K562 (cell line): ENCODE measurements at regions not wholly inside any gene's neighbourhood (a gene's known extent, or its start where the extent isn't known, plus 50 kb on each side); places are given as distances from the start of the nearest gene placed in this dataset.

ENCODE experiments used
- ATAC-seq: fragments of 200-7000 bp; cut with Tn5 transposase; 3 replicates; pipeline ENCODE4 v1.9.1; 2020; ENCODE audit warnings: moderate library complexity
- BruUV-seq: library from RNA; stranded (reverse); fragments of 400-500 nt; replicated peaks from 2 replicates; lab custom pipeline; 2021; lab: Mats Ljungman, UMichigan
- CTCF ChIA-PET: fragments of 300-600 bp; formaldehyde crosslinking; extraction: SDS; loops from one replicate; lab custom pipeline; 2021; ENCODE audit warnings: low intra/inter-chr PET ratio; lab: Yijun Ruan, JAX
- POLR2A ChIA-PET: fragments of 300-600, 350-650 bp; sonication (Branson Sonifier 250); formaldehyde crosslinking; extraction: SDS; loops from one replicate; lab custom pipeline; 2021; ENCODE audit warnings: antibody characterized with exemption, inconsistent platforms; lab: Yijun Ruan, JAX
- DNase-seq, 4 experiments: peaks; one replicate each; pipeline versions ENCODE4 v3.0.0 to v3.0.0-alpha.2; 2011 to 2018; ENCODE audit warnings: low spot score in 3 of 4, mixed read lengths in 3 of 4; ENCODE audit errors: extremely low read depth in 1 of 4
- FAIRE-seq: peaks from 2 replicates; lab custom pipeline; 2011; peaks lifted over from hg19 to GRCh38; lab: Jason Lieb, UNC
- H2AFZ ChIP-seq: 2 replicates; pipeline ENCODE4 v1.6.0; 2011; ENCODE audit warnings: low read depth, low read length, control low read depth, inconsistent platforms
- H3K27ac ChIP-seq: fragments of 200-600 bp; 3 replicates; pipeline ENCODE4 v1.8.0; 2011; ENCODE audit warnings: low read depth, mild to moderate bottlenecking, control low read depth, inconsistent platforms, low read length, moderate library complexity, mixed read lengths; ENCODE audit errors: extremely low read depth
- H3K27me3 ChIP-seq, 2 experiments: fragments of 300-600 bp in 1 of 2; 2 replicates in 1 of 2; 3 replicates in 1 of 2; pipeline versions ENCODE4 v1.6.0 to v1.8.0; 2011; ENCODE audit warnings: inconsistent platforms in 2 of 2, low read length in 2 of 2, mild to moderate bottlenecking in 1 of 2, mixed read lengths in 1 of 2, moderate library complexity in 1 of 2; ENCODE audit not compliant: control insufficient read depth in 2 of 2, insufficient read depth in 2 of 2
- H3K36me3 ChIP-seq: fragments of 300-600 bp; 3 replicates; pipeline ENCODE4 v1.8.0; 2011; ENCODE audit warnings: mild to moderate bottlenecking, low read length, inconsistent platforms; ENCODE audit not compliant: control insufficient read depth, insufficient read depth
- H3K4me1 ChIP-seq, 2 experiments: fragments of 200-600 bp in 1 of 2; replicated peaks in 1 of 2; 2 replicates in 1 of 2; 3 replicates in 1 of 2; pipeline versions ENCODE4 v1.5.1 to v1.8.0; 2011; ENCODE audit warnings: inconsistent platforms in 2 of 2, low read length in 2 of 2, mild to moderate bottlenecking in 1 of 2, mixed read lengths in 1 of 2, moderate library complexity in 1 of 2; ENCODE audit not compliant: control insufficient read depth in 2 of 2, insufficient read depth in 2 of 2
- H3K4me2 ChIP-seq: 2 replicates; pipeline ENCODE4 v1.6.1; 2011; ENCODE audit warnings: low read length, control low read depth, inconsistent platforms, mixed read lengths; ENCODE audit not compliant: insufficient read depth
- H3K4me3 ChIP-seq: fragments of 200-600 bp; sonication (generic), shearing (Covaris generic); 2 replicates; pipeline ENCODE4 v1.5.1; 2016; ENCODE audit warnings: control low read depth, inconsistent platforms
- H3K79me2 ChIP-seq: fragments of 200-600 bp; 3 replicates; pipeline ENCODE4 v1.8.0; 2011; ENCODE audit warnings: low read length, inconsistent platforms; ENCODE audit not compliant: control insufficient read depth, insufficient read depth
- H3K9ac ChIP-seq, 2 experiments: 2 replicates each; pipeline versions ENCODE4 v1.6.0 to v1.6.1; 2011; ENCODE audit warnings: low read depth in 2 of 2, low read length in 2 of 2, control low read depth in 1 of 2, inconsistent platforms in 1 of 2, mild to moderate bottlenecking in 1 of 2, mixed read lengths in 1 of 2; ENCODE audit not compliant: insufficient read depth in 1 of 2
- H3K9me1 ChIP-seq: one replicate; pipeline ENCODE4 v1.6.0; 2011; ENCODE audit warnings: inconsistent platforms, mild to moderate bottlenecking, low read length, moderate library complexity; ENCODE audit not compliant: control insufficient read depth, insufficient read depth
- H3K9me3 ChIP-seq: replicated peaks from 2 replicates; pipeline ENCODE4 v1.5.1; 2011; ENCODE audit warnings: low read depth, low read length, inconsistent platforms; ENCODE audit not compliant: control insufficient read depth, insufficient read depth
- H4K20me1 ChIP-seq: replicated peaks from 2 replicates; pipeline ENCODE4 v1.6.1; 2011; ENCODE audit warnings: low read length, inconsistent platforms, mixed read lengths; ENCODE audit not compliant: control insufficient read depth, insufficient read depth
- ATF7 ChIP-seq: fragments of 450-650 bp; IDR thresholded peaks from 2 replicates; pipeline ENCODE4 v1.7.1; 2014; ENCODE audit warnings: mild to moderate bottlenecking, moderate library complexity
- EGR1 ChIP-seq: fragments of 450-650 bp; conservative IDR thresholded peaks from 2 replicates; pipeline ENCODE4 v1.6.1; 2017; ENCODE audit warnings: mild to moderate bottlenecking
- FOS ChIP-seq: IDR thresholded peaks from 3 replicates; pipeline ENCODE4 v1.6.1; 2011; ENCODE audit not compliant: insufficient read length; ENCODE audit errors: extremely low read depth
- HDAC8 ChIP-seq: fragments of 450-650 bp; IDR thresholded peaks from 2 replicates; pipeline ENCODE4 v1.6.1; 2016; ENCODE audit warnings: mild to moderate bottlenecking, missing genetic modification characterization, moderate library complexity, missing compliant biosample characterization
- NR3C1 ChIP-seq: sonication (generic); formaldehyde crosslinking; IDR thresholded peaks from 2 replicates; pipeline ENCODE4 v1.8.1; 2022; ENCODE audit warnings: missing genetic modification reagents
- SETDB1 ChIP-seq: IDR thresholded peaks from one replicate; pipeline ENCODE4 v1.6.1; 2012; ENCODE audit warnings: low read length, control low read depth, inconsistent platforms
- SMAD1 ChIP-seq: fragments of 150-350 bp; IDR thresholded peaks from 2 replicates; pipeline ENCODE4 v1.6.1; 2014; ENCODE audit warnings: low read length, low read depth; ENCODE audit not compliant: partially characterized antibody
- SRSF7 ChIP-seq: fragments of 200-400 bp; formaldehyde crosslinking; optimal IDR thresholded peaks from 2 replicates; pipeline ENCODE3; 2017; ENCODE audit warnings: mild to moderate bottlenecking, low read depth, low read length
- TRIM28 ChIP-seq: fragments of 450-650 bp; IDR thresholded peaks from 2 replicates; pipeline ENCODE4 v1.6.1; 2017
- ZC3H4 ChIP-seq: sonication (generic); formaldehyde crosslinking; IDR thresholded peaks from 2 replicates; pipeline ENCODE4 v1.9.0; 2021; ENCODE audit warnings: missing genetic modification reagents, borderline replicate concordance
- ZC3H8 ChIP-seq: fragments of 450-650 bp; IDR thresholded peaks from 2 replicates; pipeline ENCODE4 v1.6.1; 2017
- ZNF280B ChIP-seq: fragments of 250-450 bp; sonication (Bioruptor Pico); IDR thresholded peaks from 2 replicates; pipeline ENCODE4 v1.5.1; 2021; ENCODE audit warnings: mild to moderate bottlenecking
- ZNF76 ChIP-seq: fragments of 250-450 bp; sonication (Bioruptor Pico); IDR thresholded peaks from 2 replicates; pipeline ENCODE4 v1.4.0; 2020; ENCODE audit warnings: mild to moderate bottlenecking, moderate library complexity, borderline replicate concordance
- WGBS: fragments of 100-300 bp; shearing (Covaris generic); methylation state at CpG from one replicate; pipeline ENCODE4 v1.1.6; 2016; ENCODE audit warnings: low coverage, mixed read lengths; ENCODE audit not compliant: insufficient coverage; ENCODE audit errors: missing lambda C conversion rate; 5-methylcytosine and 5-hydroxymethylcytosine counted together
- in situ Hi-C: fragments of 300-500 bp; cut with MboI; formaldehyde crosslinking; loops from 4 replicates; pipeline ENCODE4 v1.15.0; 2018; ENCODE audit warnings: inconsistent platforms, mixed read lengths
- intact Hi-C: fragments of 100-400 bp; cut with micrococcal nuclease; formaldehyde crosslinking; loops from 2 replicates; pipeline ENCODE4 v1.14.2; 2022
- TF ChIP-seq, protein P1 (sequence below): fragments of 450-650 bp; conservative IDR thresholded peaks from 2 replicates; pipeline ENCODE4 v1.6.1; 2016; ENCODE audit warnings: missing genetic modification characterization, low read depth, mild to moderate bottlenecking, control low read depth, missing compliant biosample characterization
- TF ChIP-seq, protein P2 (sequence below): fragments of 450-650 bp; formaldehyde crosslinking; IDR thresholded peaks from 2 replicates; pipeline ENCODE4 v1.4.0; 2020; ENCODE audit warnings: mild to moderate bottlenecking, moderate library complexity

DNA sequence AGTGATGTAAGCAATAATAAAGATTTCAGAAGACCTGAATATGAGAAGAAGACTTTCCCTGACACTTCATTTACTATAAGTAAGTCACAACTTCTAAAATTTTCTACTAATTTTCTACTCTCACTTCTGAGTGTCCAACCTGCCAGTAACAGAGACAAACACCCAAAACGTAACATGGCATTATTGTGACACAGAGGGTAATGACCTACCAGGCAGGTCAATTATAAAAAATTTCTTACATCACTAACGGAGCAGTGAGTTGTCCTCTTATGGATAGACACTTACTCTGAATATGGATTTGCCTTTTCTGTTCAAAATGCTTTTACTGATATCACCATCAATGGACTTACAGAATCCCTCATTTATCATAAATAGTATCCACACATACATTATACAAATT lies 405.9 kb upstream of the MAGEB16 start:
- in situ Hi-C loops (no loop called here), intact Hi-C loops (no loop called here)
- H3K27ac ChIP-seq: no peak overlapping the region
- no peaks in the 10 kb centered on the region for H3K9me1 ChIP-seq
- no peaks in the 10 kb centered on the region for H3K4me1 ChIP-seq
- no peak for ATAC-seq
- DNase-seq: no peak
- H3K36me3 ChIP-seq: no peaks in the 10 kb centered on the region
- no peak overlapping the region for H2AFZ ChIP-seq
- CTCF ChIA-PET: no interaction called here
- no peak overlapping the region for H3K9ac ChIP-seq
- TF ChIP-seq SETDB1 (no peak), ZC3H8 (no peak), FOS (no peak), SRSF7 (no peak), SMAD1 (no peak), ZNF280B (CRISPR knock-in tag) (no peak)
- TF ChIP-seq, all 486 proteins: peak for 0
- Histone ChIP-seq H3K9me3 (no peaks in the 10 kb centered on the region), H3K79me2 (no peaks in the 10 kb centered on the region), H3K4me3 (no peak overlapping the region), H4K20me1 (no peaks in the 10 kb centered on the region), H3K27me3 (no peaks in the 10 kb centered on the region), H3K4me2 (no peak overlapping the region)
- no peak for FAIRE-seq
- POLR2A ChIA-PET: no interaction called here
- 0% methylated on average over 1 of the region's 2 CpGs for WGBS
- no TSS peak for BruUV-seq

- Histone ChIP-seq H3K4me1 (no peaks in the 10 kb centered on the region), H3K9ac (no peak overlapping the region), H3K79me2 (no peaks in the 10 kb centered on the region), H3K9me1 (no peaks in the 10 kb centered on the region), H3K27ac (no peak overlapping the region), H2AFZ (no peak overlapping the region), H3K27me3 (no peaks in the 10 kb centered on the region), H3K4me2 (no peak overlapping the region), H3K36me3 (no peaks in the 10 kb centered on the region), H4K20me1 (no peaks in the 10 kb centered on the region), H3K4me3 (no peak overlapping the region), H3K9me3 (no peaks in the 10 kb centered on the region)
- in situ Hi-C loops (no loop called here), intact Hi-C loops (no loop called here)
- POLR2A ChIA-PET: no interaction called here
- 5% methylated on average over 2 of the region's 2 CpGs for WGBS
- CTCF ChIA-PET: no interaction called here
- ATAC-seq (no peak), FAIRE-seq (no peak), DNase-seq (no peak)
- no TSS peak for BruUV-seq
- TF ChIP-seq, protein P1, sequence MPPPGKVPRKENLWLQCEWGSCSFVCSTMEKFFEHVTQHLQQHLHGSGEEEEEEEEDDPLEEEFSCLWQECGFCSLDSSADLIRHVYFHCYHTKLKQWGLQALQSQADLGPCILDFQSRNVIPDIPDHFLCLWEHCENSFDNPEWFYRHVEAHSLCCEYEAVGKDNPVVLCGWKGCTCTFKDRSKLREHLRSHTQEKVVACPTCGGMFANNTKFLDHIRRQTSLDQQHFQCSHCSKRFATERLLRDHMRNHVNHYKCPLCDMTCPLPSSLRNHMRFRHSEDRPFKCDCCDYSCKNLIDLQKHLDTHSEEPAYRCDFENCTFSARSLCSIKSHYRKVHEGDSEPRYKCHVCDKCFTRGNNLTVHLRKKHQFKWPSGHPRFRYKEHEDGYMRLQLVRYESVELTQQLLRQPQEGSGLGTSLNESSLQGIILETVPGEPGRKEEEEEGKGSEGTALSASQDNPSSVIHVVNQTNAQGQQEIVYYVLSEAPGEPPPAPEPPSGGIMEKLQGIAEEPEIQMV (tag): no peak
- no peak for TF ChIP-seq HDAC8 (tag)
- TF ChIP-seq ATF7: no peak
- TF ChIP-seq, protein P2, sequence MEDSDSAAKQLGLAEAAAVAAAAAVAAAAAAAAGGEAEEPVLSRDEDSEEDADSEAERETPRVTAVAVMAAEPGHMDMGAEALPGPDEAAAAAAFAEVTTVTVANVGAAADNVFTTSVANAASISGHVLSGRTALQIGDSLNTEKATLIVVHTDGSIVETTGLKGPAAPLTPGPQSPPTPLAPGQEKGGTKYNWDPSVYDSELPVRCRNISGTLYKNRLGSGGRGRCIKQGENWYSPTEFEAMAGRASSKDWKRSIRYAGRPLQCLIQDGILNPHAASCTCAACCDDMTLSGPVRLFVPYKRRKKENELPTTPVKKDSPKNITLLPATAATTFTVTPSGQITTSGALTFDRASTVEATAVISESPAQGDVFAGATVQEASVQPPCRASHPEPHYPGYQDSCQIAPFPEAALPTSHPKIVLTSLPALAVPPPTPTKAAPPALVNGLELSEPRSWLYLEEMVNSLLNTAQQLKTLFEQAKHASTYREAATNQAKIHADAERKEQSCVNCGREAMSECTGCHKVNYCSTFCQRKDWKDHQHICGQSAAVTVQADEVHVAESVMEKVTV (CRISPR knock-in tag): no peak
- TF ChIP-seq EGR1: no peak
- no peak for TF ChIP-seq ZC3H4 (CRISPR knock-in tag)
- TF ChIP-seq TRIM28: no peak
- TF ChIP-seq NR3C1 (CRISPR knock-in tag): no peak
- TF ChIP-seq ZNF76: no peak
These were observed 391.8 kb upstream of the MAGEB16 start for GRCh38 chrX:35406386-35406785.
